Renal cortex interstitium (tissue), 11 donors: ENCODE measurements at regions not wholly inside any gene's neighbourhood (a gene's known extent, or its start where the extent isn't known, plus 50 kb on each side); places are given as distances from the start of the nearest gene placed in this dataset.

ENCODE experiments used
- DNase-seq, 11 donors: peaks; one replicate each; pipeline ENCODE4 v3.0.0-alpha.2; 2013; ENCODE audit warnings: low read depth in 9 of 11, low spot score in 4 of 11; ENCODE audit errors: extremely low read depth in 1 of 11

GRCh38 chr1:229079016-229079595 is 191.8 kb upstream of the RAB4A start:
- no peak for DNase-seq

- DNase-seq = no peak
These were observed 190.6 kb upstream of the RAB4A start for GRCh38 chr1:229080361-229080760.

- DNase-seq = no peak
These were observed 185.6 kb upstream of the RAB4A start for GRCh38 chr1:229085291-229085690.

- DNase-seq = no peak
These were observed 184.8 kb upstream of the RAB4A start for GRCh38 chr1:229086091-229086490.

GRCh38 chr1:229086686-229087085 is 184.2 kb upstream of the RAB4A start:
- no peak for DNase-seq

GRCh38 chr1:229087339-229087738 is 183.6 kb upstream of the RAB4A start:
- DNase-seq = no peak

- no peak for DNase-seq
These were observed 183.0 kb upstream of the RAB4A start for GRCh38 chr1:229087906-229088305.

GRCh38 chr1:229088711-229089110 is 182.2 kb upstream of the RAB4A start:
- DNase-seq = no peak

- DNase-seq = no peak
These were observed 181.2 kb upstream of the RAB4A start for GRCh38 chr1:229089586-229090208.

GRCh38 chr1:229091721-229092136 is 179.2 kb upstream of the RAB4A start:
- DNase-seq = no peak

- DNase-seq = peak in 8 of 11 donors; percentile 60 to 85 (median 74)
These were observed 178.3 kb upstream of the RAB4A start for GRCh38 chr1:229092377-229093237.

- DNase-seq = no peak
These were observed 177.7 kb upstream of the RAB4A start for GRCh38 chr1:229093238-229093540.

- DNase-seq = peak in 4 of 11 donors; percentile 55 to 76 (median 62)
These were observed 177.1 kb upstream of the RAB4A start for GRCh38 chr1:229093609-229094336.

- no peak for DNase-seq
These were observed 176.2 kb upstream of the RAB4A start for GRCh38 chr1:229094476-229095311.

GRCh38 chr1:229095325-229095724 is 175.6 kb upstream of the RAB4A start:
- DNase-seq = no peak

- DNase-seq = no peak
These were observed 173.6 kb upstream of the RAB4A start for GRCh38 chr1:229097356-229097755.

- no peak for DNase-seq
These were observed 172.6 kb upstream of the RAB4A start for GRCh38 chr1:229098361-229098760.

GRCh38 chr1:229098903-229099578 is 171.9 kb upstream of the RAB4A start:
- no peak for DNase-seq
